Adrenal gland (tissue), 9 donors: ENCODE measurements at regions not wholly inside any gene's neighbourhood (a gene's known extent, or its start where the extent isn't known, plus 50 kb on each side); places are given as distances from the start of the nearest gene placed in this dataset.

ENCODE experiments used
- DNase-seq, 7 donors: peaks; one replicate each; pipeline ENCODE4 v3.0.0-alpha.2; 2019 to 2020
- H3K27ac ChIP-seq, 5 donors: fragments of 200-600 bp; sonication (generic) in 4 of 5; 1 replicate in 3 of 5; 2 replicates in 2 of 5; pipeline versions ENCODE4 v1.5.1 to v1.8.0; 2016 to 2020; ENCODE audit warnings: mild to moderate bottlenecking in 1 of 5
- H3K27me3 ChIP-seq: fragments of 200-600 bp; 2 replicates; pipeline ENCODE4 v1.8.0; 2021
- H3K36me3 ChIP-seq, 2 donors: fragments of 200-600 bp; replicated peaks in 1 of 2; 1 replicate in 1 of 2; 2 replicates in 1 of 2; pipeline versions ENCODE4 v1.5.1 to v1.8.0; 2018 to 2022
- H3K4me1 ChIP-seq, 2 donors: fragments of 200-600 bp; replicated peaks in 1 of 2; 1 replicate in 1 of 2; 2 replicates in 1 of 2; pipeline versions ENCODE4 v1.5.1 to v1.8.0; 2018 to 2021
- H3K4me3 ChIP-seq, 4 donors: fragments of 200-600 bp; sonication (generic) in 3 of 4; one replicate each; pipeline ENCODE4 v1.5.1; 2016 to 2018
- H3K9me3 ChIP-seq, 3 donors: fragments of 200-600 bp; sonication (generic) in 1 of 3; replicated peaks in 1 of 3; 1 replicate in 2 of 3; 2 replicates in 1 of 3; pipeline versions ENCODE4 v1.5.1 to v1.8.0; 2016 to 2021
- POLR2A ChIP-seq, 2 donors: fragments of 450-650 bp; IDR thresholded peaks; one replicate each; pipeline ENCODE4 v1.6.1; 2017; ENCODE audit warnings: antibody characterized with exemption in 2 of 2, mild to moderate bottlenecking in 2 of 2, moderate library complexity in 1 of 2
- WGBS, 4 donors: extraction: QIAGEN DNeasy Blood & Tissue Kit in 2 of 4; methylation state at CpG; one replicate each; pipeline versions ENCODE4 v1.1.5 to v1.1.7; 2013 to 2017; 5-methylcytosine and 5-hydroxymethylcytosine counted together
- intact Hi-C, 2 donors: fragments of 100-400 bp; cut with DNase I; formaldehyde crosslinking; loops; one replicate each; pipeline versions ENCODE4 v1.14.1 to v1.15.0; 2022 to 2023
- TF ChIP-seq, protein P1 (sequence below), 6 experiments: fragments of 450-650 bp in 4 of 6; fragments of 200-600 bp in 2 of 6; sonication (generic) in 1 of 6; IDR thresholded peaks; 1 replicate in 5 of 6; 2 replicates in 1 of 6; pipeline versions ENCODE4 v1.5.1 to v1.8.0; 2016 to 2021; ENCODE audit warnings: antibody characterized with exemption in 6 of 6, mild to moderate bottlenecking in 2 of 6, moderate library complexity in 1 of 6
- donor health status: healthy with polysubstance abuse.
- donor health status: Bipolar disorder and iron deficiency.
- donor health status: DM: yes; HTN: yes; CAD: no.
- donor health status: DM: no; HTN: no; CAD: no.
- donor health status: DM: no; HTN: no; CAD: no.

DNA sequence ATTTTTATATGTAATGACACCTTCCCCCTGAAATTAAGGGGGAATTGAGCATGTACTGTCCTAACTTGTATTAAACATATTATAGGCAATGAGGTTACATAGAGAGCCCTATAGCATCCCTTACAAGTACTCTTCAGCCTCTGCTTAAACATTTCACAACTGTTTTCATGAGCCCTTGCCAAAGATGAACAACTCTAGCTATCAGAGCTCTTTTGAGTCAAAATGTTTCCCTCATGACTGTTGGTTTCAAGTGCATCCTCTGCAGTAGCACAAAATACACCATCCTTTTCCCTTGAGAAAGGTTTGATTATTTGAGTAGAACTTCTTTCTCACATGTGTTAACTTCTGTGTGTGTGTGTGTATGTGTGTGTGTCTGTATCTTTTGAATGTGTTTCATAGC, 1157.6 kb upstream of the CELF2 start:
- Histone ChIP-seq H3K27me3 (no peaks in the 10 kb centered on the region), H3K27ac (no peak overlapping the region), H3K4me3 (no peak overlapping the region), H3K36me3 (no peaks in the 10 kb centered on the region), H3K4me1 (no peaks in the 10 kb centered on the region), H3K9me3 (no peaks in the 10 kb centered on the region)
- intact Hi-C loops: no loop called here
- TF ChIP-seq, protein P1, sequence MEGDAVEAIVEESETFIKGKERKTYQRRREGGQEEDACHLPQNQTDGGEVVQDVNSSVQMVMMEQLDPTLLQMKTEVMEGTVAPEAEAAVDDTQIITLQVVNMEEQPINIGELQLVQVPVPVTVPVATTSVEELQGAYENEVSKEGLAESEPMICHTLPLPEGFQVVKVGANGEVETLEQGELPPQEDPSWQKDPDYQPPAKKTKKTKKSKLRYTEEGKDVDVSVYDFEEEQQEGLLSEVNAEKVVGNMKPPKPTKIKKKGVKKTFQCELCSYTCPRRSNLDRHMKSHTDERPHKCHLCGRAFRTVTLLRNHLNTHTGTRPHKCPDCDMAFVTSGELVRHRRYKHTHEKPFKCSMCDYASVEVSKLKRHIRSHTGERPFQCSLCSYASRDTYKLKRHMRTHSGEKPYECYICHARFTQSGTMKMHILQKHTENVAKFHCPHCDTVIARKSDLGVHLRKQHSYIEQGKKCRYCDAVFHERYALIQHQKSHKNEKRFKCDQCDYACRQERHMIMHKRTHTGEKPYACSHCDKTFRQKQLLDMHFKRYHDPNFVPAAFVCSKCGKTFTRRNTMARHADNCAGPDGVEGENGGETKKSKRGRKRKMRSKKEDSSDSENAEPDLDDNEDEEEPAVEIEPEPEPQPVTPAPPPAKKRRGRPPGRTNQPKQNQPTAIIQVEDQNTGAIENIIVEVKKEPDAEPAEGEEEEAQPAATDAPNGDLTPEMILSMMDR (IDR thresholded peaks at IDR 0.05): no peak
- no peak for TF ChIP-seq POLR2A (IDR thresholded peaks at IDR 0.05)
- DNase-seq: no peak

DNA sequence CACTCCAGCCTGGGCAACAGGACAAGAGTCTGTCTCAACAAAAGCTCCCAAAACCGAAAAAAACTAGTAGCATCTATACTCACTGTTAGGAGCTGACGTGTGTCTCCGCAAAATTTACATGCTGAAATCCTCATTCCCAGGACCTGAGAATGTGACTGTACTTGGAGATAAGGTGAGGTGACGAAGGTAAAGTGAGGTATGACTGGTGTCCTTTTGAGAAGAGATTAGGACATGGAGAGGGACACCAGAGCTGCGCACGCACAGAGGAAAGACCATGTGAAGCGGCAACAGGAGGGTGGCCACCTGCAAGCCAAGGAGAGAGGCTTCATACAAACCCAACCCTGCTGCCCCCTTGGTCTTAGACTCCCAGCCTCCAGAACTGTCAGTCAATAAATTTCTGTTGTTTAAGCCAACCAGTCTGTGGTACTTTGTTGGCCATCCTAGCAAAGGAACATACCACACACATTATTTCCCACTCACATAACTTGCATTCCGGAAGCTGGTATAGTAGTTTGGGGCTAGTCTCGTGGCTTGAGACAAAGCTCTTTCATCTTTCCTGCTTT, 1154.0 kb upstream of the CELF2 start:
- TF ChIP-seq POLR2A (IDR thresholded peaks at IDR 0.05): no peak
- TF ChIP-seq, protein P1 (IDR thresholded peaks at IDR 0.05): no peak
- Histone ChIP-seq H3K27ac (no peak overlapping the region), H3K27me3 (no peaks in the 10 kb centered on the region), H3K36me3 (no peaks in the 10 kb centered on the region), H3K4me1 (no peaks in the 10 kb centered on the region), H3K4me3 (no peak overlapping the region), H3K9me3 (no peaks in the 10 kb centered on the region)
- 89 to 91% (median 90%) methylated on average over 9 of the region's 9 CpGs for WGBS, 4 donors
- intact Hi-C loops: no loop called here
- DNase-seq: no peak

DNA sequence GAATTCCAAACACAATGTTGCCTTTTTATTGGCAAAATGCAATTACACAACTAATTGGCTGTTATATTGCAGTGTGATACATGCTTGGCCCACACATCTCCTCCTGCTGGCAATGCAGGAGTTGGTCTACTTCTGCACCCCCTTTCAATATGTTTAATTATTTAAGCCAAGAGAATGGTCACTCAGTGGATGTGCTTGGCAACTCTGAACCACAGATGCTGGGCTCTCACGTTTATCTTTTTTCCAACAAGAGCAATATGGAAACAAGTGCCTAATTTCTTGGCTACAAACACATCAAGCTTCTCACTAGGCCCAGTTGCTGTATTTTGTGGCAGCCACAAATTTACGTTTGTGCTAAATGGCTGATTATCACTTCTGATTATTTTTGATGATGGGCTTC, 1149.2 kb upstream of the CELF2 start:
- 66 to 80% (median 73%) methylated on average over 2 of the region's 2 CpGs for WGBS, 4 donors

DNA sequence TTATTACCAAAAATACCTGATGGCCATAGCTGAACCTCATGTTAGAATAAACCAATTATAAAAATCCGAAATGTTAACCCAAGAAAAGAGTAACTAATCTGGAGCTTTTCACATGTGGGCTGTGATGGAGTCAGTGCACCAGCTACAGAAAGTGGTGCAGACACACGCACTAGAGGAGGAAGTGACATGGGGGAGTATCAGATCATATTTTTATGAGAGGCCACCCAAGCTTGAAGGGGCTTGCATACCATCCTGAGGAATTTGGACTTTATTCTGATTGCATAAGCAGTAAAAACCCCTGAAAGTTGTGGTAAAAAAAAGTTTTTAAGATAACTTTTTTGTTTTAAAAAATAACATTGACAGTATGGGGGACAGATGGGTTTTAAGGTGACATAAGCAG, 1148.5 kb upstream of the CELF2 start:
- Histone ChIP-seq H3K36me3 (no peaks in the 10 kb centered on the region), H3K4me3 (no peak overlapping the region), H3K27me3 (no peaks in the 10 kb centered on the region), H3K9me3 (no peaks in the 10 kb centered on the region), H3K4me1 (no peaks in the 10 kb centered on the region), H3K27ac (no peak overlapping the region)
- DNase-seq: no peak
- WGBS, 4 donors: 73 to 83% (median 76%) methylated on average over 2 of the region's 2 CpGs
- no peak for TF ChIP-seq POLR2A (IDR thresholded peaks at IDR 0.05)
- TF ChIP-seq, protein P1 (IDR thresholded peaks at IDR 0.05): no peak
- intact Hi-C loops: no loop called here

More for the DNA sequence above, 1149.2 kb upstream of the CELF2 start:
- Histone ChIP-seq H3K9me3 (no peaks in the 10 kb centered on the region), H3K27ac (no peak overlapping the region), H3K4me1 (no peaks in the 10 kb centered on the region), H3K36me3 (no peaks in the 10 kb centered on the region), H3K27me3 (no peaks in the 10 kb centered on the region), H3K4me3 (no peak overlapping the region)
- DNase-seq: no peak
- TF ChIP-seq, protein P1 (IDR thresholded peaks at IDR 0.05): no peak
- no peak for TF ChIP-seq POLR2A (IDR thresholded peaks at IDR 0.05)
- intact Hi-C loops: no loop called here
